ENCODE measurements at regions not wholly inside any gene's neighbourhood (a gene's known extent, or its start where the extent isn't known, plus 50 kb on each side); places are given as distances from the start of the nearest gene placed in this dataset.

DNA sequence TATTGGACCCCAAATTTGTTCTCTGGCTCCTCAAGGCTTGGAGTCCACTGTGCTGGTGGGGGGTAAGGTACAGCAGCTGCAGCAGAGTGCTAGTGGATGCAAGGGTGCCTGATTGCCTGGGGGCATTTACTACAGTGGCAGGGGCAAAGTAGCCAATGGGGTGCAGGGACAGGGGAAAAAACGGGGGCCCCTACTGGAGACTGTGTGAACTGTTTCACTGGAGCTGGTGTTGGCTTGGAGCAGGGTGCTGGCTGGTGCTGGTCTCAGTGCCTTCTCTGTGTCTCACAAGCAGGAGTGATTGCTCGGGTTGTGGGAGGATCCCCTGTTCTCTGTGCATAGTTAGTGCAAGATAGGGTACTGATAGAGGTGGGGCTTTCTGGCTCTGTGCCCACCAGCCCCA lies 935.9 kb downstream of the JRKL start:
- in situ Hi-C loops (cut with HindIII; ENCODE audit: low pct_ligation_motif_present, low sequenced_read_pairs), result no loop called here
- H3K27me3 ChIP-seq (replicated peaks), result no peaks in the 10 kb centered on the region

GRCh38 chr11:97332271-97332670 lies 942.5 kb downstream of the JRKL start:
- TF ChIP-seq, protein P1, sequence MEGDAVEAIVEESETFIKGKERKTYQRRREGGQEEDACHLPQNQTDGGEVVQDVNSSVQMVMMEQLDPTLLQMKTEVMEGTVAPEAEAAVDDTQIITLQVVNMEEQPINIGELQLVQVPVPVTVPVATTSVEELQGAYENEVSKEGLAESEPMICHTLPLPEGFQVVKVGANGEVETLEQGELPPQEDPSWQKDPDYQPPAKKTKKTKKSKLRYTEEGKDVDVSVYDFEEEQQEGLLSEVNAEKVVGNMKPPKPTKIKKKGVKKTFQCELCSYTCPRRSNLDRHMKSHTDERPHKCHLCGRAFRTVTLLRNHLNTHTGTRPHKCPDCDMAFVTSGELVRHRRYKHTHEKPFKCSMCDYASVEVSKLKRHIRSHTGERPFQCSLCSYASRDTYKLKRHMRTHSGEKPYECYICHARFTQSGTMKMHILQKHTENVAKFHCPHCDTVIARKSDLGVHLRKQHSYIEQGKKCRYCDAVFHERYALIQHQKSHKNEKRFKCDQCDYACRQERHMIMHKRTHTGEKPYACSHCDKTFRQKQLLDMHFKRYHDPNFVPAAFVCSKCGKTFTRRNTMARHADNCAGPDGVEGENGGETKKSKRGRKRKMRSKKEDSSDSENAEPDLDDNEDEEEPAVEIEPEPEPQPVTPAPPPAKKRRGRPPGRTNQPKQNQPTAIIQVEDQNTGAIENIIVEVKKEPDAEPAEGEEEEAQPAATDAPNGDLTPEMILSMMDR (IDR thresholded peaks at IDR 0.05; ENCODE audit: low read depth, low read length, missing control alignments), result no peak
- in situ Hi-C loops (cut with HindIII; ENCODE audit: low pct_ligation_motif_present, low sequenced_read_pairs), result no loop called here
- H3K4me3 ChIP-seq (ENCODE audit: low read depth, low read length), result no peak overlapping the region
- DNase-seq, result no peak
- no peak overlapping the region for H3K27ac ChIP-seq
- no peaks in the 10 kb centered on the region for H3K27me3 ChIP-seq (replicated peaks)
- H3K36me3 ChIP-seq (replicated peaks), result no peaks in the 10 kb centered on the region

More for the DNA sequence above, 935.9 kb downstream of the JRKL start:
- TF ChIP-seq, protein P1 (IDR thresholded peaks at IDR 0.05; ENCODE audit: low read depth, low read length, missing control alignments), result peak; percentile 7
- no peaks in the 10 kb centered on the region for H3K36me3 ChIP-seq (replicated peaks)
- H3K4me3 ChIP-seq (ENCODE audit: low read depth, low read length), result no peak overlapping the region
- H3K27ac ChIP-seq, result no peak overlapping the region
- DNase-seq, result no peak

- H3K4me3 ChIP-seq (ENCODE audit: low read depth, low read length), result no peak overlapping the region
- no peaks in the 10 kb centered on the region for H3K36me3 ChIP-seq (replicated peaks)
- no peaks in the 10 kb centered on the region for H3K27me3 ChIP-seq (replicated peaks)
- TF ChIP-seq, protein P1 (IDR thresholded peaks at IDR 0.05; ENCODE audit: low read depth, low read length, missing control alignments), result no peak
- in situ Hi-C loops (cut with HindIII; ENCODE audit: low pct_ligation_motif_present, low sequenced_read_pairs), result no loop called here
- no peak overlapping the region for H3K27ac ChIP-seq
- DNase-seq, result no peak
These were observed 946.3 kb downstream of the JRKL start for GRCh38 chr11:97336064-97336463.

- no peak overlapping the region for H3K27ac ChIP-seq
- TF ChIP-seq, protein P1 (IDR thresholded peaks at IDR 0.05; ENCODE audit: low read depth, low read length, missing control alignments), result no peak
- H3K4me3 ChIP-seq (ENCODE audit: low read depth, low read length), result no peak overlapping the region
- no peaks in the 10 kb centered on the region for H3K27me3 ChIP-seq (replicated peaks)
- no peak for DNase-seq
- no peaks in the 10 kb centered on the region for H3K36me3 ChIP-seq (replicated peaks)
- in situ Hi-C loops (cut with HindIII; ENCODE audit: low pct_ligation_motif_present, low sequenced_read_pairs), result no loop called here
These were observed 955.2 kb downstream of the JRKL start for GRCh38 chr11:97345032-97345431.

- H3K27me3 ChIP-seq (replicated peaks), result no peaks in the 10 kb centered on the region
- H3K27ac ChIP-seq, result no peak overlapping the region
- no peak overlapping the region for H3K4me3 ChIP-seq (ENCODE audit: low read depth, low read length)
- TF ChIP-seq, protein P1 (IDR thresholded peaks at IDR 0.05; ENCODE audit: low read depth, low read length, missing control alignments), result no peak
- in situ Hi-C loops (cut with HindIII; ENCODE audit: low pct_ligation_motif_present, low sequenced_read_pairs), result no loop called here
- DNase-seq, result no peak
- H3K36me3 ChIP-seq (replicated peaks), result no peaks in the 10 kb centered on the region
These were observed 959.4 kb downstream of the JRKL start for GRCh38 chr11:97349201-97349600.

GRCh38 chr11:97351939-97352338 lies 962.1 kb downstream of the JRKL start:
- Histone ChIP-seq H3K4me3 (ENCODE audit: low read depth, low read length) (no peak overlapping the region), H3K27ac (no peak overlapping the region), H3K27me3 (replicated peaks) (no peaks in the 10 kb centered on the region), H3K36me3 (replicated peaks) (no peaks in the 10 kb centered on the region)
- DNase-seq, result no peak
- in situ Hi-C loops (cut with HindIII; ENCODE audit: low pct_ligation_motif_present, low sequenced_read_pairs), result no loop called here
- TF ChIP-seq, protein P1 (IDR thresholded peaks at IDR 0.05; ENCODE audit: low read depth, low read length, missing control alignments), result no peak

Data from brain microvascular endothelial cell (primary cell).